Stimulated activated CD8-positive, alpha-beta memory T cell treated with anti-CD3 and anti-CD28 coated beads, Interleukin-4, amount 100 ng/mL, for 24 hours (primary cell): ENCODE measurements at regions not wholly inside any gene's neighbourhood (a gene's known extent, or its start where the extent isn't known, plus 50 kb on each side); places are given as distances from the start of the nearest gene placed in this dataset.
"Not testable (repeated sequence)": the region's sequence is repeated elsewhere in the genome, so short reads cannot be mapped to it uniquely, and the experiment has no call there.

Source experiments
- DNase-seq: peaks from one replicate; pipeline ENCODE4 v3.0.0-alpha.2; 2020; ENCODE audit warnings: low read depth

DNA sequence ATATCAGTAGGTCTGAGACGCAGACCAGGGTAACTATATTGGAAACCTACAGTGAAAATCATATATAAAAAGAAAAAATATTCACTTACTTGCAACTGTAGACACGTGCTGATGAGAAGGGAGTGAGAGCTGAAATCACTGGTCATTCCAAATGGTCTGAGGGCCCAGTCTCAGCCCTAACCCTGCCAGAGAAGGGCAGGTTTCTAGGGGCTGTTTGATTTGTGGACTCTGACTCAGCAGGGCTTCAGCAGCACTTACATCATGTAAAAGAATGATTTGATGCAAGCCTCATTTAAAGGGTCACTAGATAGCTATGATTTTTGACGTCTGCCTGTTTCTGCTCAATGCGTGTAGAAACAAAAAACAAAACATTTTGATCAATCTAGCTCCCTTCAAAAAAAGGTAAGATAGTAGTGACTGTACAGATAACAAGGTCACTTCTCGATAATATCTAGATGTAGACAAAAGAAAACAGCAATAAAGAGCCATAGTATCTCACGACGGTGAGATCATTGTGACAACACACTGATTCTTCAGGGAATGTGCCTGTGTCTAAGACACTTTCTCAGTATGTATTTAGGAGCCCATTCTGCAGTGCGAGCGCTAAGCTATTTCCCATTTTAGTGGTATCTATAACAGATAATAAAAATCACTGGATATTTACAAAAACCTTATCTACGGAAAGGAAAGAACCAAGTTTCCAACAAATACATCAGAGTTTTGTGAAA lies 307.2 kb downstream of the HIVEP2 start:
- DNase-seq: no peak

- no peak for DNase-seq
Observed at GRCh38 chr6:142642651-142643050, 302.3 kb downstream of the HIVEP2 start.

DNA sequence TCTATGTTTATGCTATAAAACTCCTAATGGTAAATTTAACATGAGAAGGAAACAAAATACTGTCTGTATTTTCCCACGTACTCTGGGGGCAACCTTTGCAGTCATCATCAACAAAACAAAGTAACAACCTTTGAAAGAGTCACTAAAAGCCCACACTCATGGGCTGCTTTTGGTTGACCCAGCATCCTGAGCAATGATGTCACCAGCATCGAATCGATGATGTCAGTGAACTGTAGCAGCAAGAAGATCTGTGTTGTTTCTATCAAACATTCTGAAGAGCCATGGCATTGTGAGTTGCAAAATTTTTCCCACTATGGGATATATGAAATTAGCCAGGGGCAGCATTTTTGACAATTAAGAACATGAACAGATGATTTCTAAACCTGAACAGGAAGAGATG lies 300.1 kb downstream of the HIVEP2 start:
- no peak for DNase-seq

DNA sequence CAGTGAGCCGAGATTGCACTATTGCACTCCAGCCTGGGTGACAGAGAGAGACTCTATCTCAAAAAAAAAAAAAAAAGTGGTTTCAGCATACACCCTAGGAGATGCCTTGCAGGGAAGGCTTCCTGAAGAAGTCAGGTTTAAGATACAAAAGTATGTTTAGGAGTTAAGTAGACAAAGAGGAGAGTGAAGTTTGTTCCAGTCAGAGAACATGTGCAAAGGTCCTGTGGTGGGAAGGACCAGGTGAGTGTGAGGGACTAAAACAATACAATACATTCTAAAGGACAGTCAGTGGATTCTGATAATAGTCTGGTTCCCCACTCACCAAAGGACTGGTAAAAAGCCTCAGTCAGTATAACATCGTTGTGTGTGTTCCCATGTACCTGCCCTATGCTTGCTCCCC lies 299.3 kb downstream of the HIVEP2 start:
- DNase-seq: no peak

GRCh38 chr6:142647449-142648035 lies 297.4 kb downstream of the HIVEP2 start:
- no peak for DNase-seq

DNA sequence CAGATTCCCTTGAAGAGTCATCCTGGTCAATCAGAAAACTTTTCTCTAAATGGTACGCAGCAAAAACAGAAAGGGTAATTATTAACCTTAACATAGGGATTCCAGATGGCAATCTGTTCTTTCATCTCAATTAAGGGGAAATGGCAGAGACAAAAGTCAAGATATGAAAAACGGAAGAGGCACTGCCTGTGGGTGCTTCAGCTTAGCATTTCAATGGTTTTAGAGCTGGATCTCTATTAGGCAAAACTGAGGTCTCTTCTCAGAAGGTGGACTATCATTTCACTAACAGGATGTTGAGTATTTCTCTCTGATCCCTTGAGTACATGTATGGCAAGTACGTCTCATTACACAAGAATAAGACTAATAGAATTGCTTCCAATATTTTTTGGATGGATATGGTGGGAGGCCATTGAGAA lies 296.9 kb downstream of the HIVEP2 start:
- DNase-seq: no peak

DNA sequence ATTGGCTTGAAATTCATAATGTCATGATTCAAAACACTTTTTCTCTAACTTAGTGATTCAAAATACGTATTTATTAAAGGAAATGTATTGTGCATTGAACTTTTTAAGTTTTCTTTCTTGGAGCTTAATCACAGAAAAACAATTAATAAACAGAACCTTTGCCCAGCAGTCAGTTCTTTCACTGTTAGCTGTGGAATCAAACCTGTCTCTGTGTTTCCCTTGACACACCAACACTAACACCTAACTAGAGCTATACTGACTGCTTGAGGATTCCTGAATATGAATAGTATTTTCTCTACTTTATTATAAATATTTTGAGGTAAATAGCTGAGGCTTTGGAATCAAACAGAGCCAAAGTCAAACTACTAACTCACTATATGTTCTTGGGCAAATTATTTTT lies 296.4 kb downstream of the HIVEP2 start:
- no peak for DNase-seq

GRCh38 chr6:142649438-142650234 lies 295.3 kb downstream of the HIVEP2 start:
- DNase-seq: not testable (repeated sequence)

DNA sequence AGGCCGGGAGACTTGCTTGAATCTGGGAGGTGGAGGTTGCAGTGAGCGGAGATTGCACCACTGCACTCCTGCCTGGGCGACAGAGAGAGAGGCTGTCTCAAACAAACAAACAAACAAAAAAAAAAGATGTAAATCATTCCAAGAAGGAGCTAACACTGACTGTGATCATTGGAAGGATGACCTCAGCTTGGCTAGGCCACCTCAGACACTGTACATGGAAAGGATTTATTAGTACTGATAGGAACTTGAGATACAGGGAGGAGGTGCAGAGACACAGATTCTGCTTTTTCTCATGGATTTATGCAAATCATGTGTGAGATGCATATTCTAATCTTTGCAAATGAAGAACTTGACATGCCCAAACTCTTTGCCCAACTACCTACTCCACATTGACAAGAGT lies 293.6 kb downstream of the HIVEP2 start:
- DNase-seq: no peak

DNA sequence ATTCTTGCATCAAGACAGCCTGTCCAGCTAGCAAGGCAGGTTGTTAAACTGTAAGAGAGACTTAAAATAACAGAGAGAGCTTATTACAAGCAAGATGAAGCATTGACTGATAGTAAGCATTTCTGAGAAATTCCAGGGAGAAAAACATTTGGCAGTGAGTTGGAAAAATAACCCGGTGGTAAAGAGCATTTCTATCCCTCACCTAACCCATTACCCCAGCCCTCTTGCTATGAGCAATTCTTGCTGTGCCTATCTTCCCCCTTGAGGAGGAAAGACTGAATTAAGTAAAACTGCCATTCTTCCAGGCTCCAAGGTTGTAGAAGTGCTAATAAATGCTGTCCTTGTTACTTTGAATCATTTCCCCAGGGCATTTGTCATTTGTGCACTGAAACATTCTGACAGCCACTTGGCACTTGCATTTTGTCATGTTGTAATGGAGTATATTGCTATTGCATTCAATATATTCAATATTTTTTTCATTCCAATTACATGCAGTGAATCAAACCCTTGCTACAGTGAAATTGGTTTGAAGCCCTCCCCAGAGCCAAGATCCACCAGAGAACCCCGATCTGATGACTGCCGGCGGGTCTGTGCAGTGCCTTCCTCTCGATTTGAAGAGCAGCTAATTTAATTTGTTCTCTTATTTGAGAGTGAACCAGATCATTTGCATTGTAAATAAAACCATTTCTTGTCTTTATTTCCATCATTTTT lies 291.1 kb downstream of the HIVEP2 start:
- no peak for DNase-seq

DNA sequence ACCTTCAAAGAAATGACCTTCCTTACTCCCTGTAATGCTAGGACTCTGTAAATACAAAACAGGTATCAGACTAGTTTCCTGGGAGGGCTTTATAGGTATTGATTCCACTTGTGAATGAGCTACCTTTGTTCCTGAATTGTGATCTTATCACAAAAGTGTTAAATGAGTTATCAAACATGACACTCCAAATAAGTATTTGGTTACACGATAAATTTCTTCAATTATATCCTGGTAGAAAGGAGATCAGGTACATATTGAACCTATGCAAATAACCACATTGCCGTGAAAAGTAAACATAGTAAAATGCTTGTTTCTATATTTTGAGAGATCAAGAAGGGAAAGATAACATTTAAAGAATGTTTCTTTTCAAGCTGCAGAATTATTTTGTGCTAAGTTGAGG lies 285.3 kb downstream of the HIVEP2 start:
- DNase-seq: no peak

DNA sequence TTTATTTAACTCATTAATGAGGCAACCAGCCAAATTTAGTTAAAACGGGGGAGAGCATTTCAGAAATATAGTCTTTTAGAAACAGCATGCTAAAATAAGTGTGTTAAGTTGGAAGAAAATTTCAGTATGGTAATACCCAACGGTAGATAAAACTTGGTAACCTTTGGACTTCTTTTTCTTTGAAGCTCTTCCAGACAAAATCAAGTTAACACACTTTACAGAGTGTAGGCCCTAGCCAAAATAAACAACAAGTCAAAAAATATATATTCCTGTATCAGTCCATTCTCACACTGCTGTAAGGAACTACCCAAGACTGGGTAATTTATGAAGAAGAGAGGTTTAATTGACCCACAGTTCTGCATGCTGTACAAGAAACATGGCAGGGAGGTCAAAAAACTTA lies 279.6 kb downstream of the HIVEP2 start:
- DNase-seq: no peak

- no peak for DNase-seq
Observed at GRCh38 chr6:142666599-142667185, 278.3 kb downstream of the HIVEP2 start.

- no peak for DNase-seq
Observed at GRCh38 chr6:142669471-142670351, 275.3 kb downstream of the HIVEP2 start.

GRCh38 chr6:142671791-142672190 lies 273.2 kb downstream of the HIVEP2 start:
- no peak for DNase-seq

- DNase-seq: no peak
Observed at GRCh38 chr6:142675517-142675916, 269.5 kb downstream of the HIVEP2 start.

DNA sequence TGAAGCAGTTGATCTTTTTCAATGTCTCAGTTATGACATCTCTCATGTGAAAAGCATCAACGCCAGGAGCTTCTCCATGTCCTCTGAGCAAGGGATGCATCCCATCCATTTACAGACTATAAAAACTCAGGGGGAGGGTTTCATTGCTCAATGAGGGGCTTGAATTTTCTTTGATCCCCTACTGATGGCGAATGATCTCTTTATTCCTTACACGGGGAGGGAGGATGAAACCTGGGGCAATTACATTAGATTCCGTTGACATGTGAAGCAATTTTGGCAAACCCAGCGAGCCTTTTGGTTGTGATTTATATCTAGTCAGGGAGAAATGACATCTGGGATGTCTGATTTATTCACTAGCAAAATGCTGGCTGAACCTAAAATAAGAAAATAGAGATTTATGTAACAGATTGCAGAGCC lies 268.9 kb downstream of the HIVEP2 start:
- no peak for DNase-seq

DNA sequence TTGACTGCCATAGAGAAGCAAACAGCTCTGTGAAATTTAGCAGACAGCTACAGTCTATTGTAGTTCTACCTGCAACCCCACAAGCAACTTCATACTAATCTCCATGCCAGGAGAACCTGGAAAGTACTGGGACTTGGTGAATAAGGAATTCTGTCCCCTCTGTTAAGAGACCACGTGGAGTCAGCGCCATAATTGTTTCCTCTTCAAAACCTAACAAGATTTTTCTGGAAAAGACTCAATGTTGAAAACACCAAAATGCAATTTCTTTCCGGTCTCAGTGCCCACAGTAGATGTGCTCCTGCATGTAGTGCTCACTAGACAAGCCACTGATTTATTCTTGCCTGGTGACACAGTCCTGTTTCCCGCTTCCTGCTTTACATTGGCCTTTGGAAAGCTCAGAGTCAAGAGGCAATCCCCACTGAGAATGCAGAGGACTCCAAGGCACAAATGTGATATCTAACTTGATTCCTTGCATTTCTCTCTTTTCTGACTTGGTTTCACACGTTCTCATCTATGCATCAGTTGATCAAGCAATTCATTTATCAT lies 268.3 kb downstream of the HIVEP2 start:
- no peak for DNase-seq

GRCh38 chr6:142679907-142680700 lies 264.9 kb downstream of the HIVEP2 start:
- no peak for DNase-seq

DNA sequence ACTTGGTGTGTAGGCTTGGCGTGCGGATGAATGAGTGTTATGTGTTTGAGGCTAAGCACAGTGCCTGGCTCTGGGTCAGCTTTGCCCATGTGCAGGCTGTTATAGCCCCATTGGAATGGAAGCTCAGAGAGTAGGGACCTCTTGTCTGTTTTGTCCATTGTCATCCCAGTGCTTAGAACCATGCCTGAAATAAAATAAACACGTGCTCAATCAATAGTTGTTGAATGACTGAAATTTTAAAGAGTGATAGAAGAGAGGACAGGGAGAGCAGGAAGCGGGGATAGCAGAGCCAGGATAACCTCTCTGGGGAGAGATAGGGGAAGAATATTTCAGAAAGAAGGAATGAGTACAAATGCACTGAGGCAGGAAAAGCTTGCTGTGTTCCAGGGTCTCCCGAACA lies 263.9 kb downstream of the HIVEP2 start:
- no peak for DNase-seq
